K562 (cell line): ENCODE measurements at regions not wholly inside any gene's neighbourhood (a gene's known extent, or its start where the extent isn't known, plus 50 kb on each side); places are given as distances from the start of the nearest gene placed in this dataset.

Source experiments
- CBFA2T3 ChIP-seq: fragments of 450-650 bp; IDR thresholded peaks from 2 replicates; pipeline ENCODE4 v1.6.1; 2017
- REST ChIP-seq, 2 experiments: fragments of 450-650 bp; formaldehyde crosslinking in 1 of 2; IDR thresholded peaks; 2 replicates each; pipeline versions ENCODE4 v1.4.0 to v1.6.1; 2014 to 2020; ENCODE audit warnings: mild to moderate bottlenecking in 2 of 2, borderline replicate concordance in 1 of 2, low read depth in 1 of 2

DNA sequence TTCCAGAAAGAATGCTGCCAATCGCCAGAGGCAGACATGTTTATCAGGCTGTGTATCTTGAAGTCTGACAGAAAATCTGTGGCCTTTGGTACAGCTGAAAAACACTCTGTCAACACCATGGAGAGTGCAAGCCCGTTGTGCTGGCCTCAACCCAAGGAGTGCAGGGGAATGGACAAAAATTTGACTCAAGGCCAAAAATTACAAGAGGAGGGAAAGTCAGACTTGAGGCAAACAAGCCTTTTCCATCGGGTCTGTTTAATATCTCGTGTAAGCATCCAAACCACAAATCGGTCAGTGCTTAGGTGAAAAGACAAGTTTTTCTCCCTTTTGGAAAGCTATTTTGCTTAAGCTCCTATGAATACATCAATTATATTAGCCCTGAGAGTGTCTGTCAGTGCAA, 305.3 kb upstream of the NFE2L3 start (continued):
- TF ChIP-seq REST (IDR thresholded peaks at IDR 0.05; ENCODE audit: borderline replicate concordance) = peak; percentile 72
- TF ChIP-seq REST (CRISPR knock-in tag; IDR thresholded peaks at IDR 0.05; ENCODE audit: low read depth) = no peak
- peak; percentile 13; the same call in 1 of the 2 replicates for TF ChIP-seq CBFA2T3
